GM12874 (cell line): ENCODE measurements at regions not wholly inside any gene's neighbourhood (a gene's known extent, or its start where the extent isn't known, plus 50 kb on each side); places are given as distances from the start of the nearest gene placed in this dataset.

Experiments used
- TF ChIP-seq, protein P1 (sequence below): IDR thresholded peaks from 2 replicates; pipeline ENCODE4 v1.5.1; 2011; ENCODE audit warnings: low read depth, mild to moderate bottlenecking, control low read depth, low read length, moderate library complexity; ENCODE audit not compliant: insufficient read depth

DNA sequence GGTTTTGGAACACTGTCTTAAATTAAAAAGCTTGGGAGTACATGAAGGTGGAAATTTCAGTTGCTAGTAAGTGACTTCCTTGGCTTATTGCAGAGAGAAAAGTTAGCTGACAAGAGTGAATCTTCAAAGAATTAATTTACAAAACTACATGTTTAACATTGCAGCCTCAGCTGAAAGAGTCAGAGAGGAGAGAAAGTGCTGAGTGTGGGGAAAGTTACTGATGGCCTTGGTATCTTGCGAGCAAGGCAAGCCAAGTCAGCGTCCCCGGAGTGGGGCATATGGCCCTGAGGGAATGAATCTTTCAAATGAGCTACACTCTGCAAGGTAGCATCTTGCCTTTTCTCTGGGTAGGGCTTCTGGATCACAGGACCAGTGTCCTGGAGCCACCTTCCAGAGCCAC lies 131.3 kb downstream of the LPIN1 start:
- TF ChIP-seq, protein P1, sequence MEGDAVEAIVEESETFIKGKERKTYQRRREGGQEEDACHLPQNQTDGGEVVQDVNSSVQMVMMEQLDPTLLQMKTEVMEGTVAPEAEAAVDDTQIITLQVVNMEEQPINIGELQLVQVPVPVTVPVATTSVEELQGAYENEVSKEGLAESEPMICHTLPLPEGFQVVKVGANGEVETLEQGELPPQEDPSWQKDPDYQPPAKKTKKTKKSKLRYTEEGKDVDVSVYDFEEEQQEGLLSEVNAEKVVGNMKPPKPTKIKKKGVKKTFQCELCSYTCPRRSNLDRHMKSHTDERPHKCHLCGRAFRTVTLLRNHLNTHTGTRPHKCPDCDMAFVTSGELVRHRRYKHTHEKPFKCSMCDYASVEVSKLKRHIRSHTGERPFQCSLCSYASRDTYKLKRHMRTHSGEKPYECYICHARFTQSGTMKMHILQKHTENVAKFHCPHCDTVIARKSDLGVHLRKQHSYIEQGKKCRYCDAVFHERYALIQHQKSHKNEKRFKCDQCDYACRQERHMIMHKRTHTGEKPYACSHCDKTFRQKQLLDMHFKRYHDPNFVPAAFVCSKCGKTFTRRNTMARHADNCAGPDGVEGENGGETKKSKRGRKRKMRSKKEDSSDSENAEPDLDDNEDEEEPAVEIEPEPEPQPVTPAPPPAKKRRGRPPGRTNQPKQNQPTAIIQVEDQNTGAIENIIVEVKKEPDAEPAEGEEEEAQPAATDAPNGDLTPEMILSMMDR: no peak

DNA sequence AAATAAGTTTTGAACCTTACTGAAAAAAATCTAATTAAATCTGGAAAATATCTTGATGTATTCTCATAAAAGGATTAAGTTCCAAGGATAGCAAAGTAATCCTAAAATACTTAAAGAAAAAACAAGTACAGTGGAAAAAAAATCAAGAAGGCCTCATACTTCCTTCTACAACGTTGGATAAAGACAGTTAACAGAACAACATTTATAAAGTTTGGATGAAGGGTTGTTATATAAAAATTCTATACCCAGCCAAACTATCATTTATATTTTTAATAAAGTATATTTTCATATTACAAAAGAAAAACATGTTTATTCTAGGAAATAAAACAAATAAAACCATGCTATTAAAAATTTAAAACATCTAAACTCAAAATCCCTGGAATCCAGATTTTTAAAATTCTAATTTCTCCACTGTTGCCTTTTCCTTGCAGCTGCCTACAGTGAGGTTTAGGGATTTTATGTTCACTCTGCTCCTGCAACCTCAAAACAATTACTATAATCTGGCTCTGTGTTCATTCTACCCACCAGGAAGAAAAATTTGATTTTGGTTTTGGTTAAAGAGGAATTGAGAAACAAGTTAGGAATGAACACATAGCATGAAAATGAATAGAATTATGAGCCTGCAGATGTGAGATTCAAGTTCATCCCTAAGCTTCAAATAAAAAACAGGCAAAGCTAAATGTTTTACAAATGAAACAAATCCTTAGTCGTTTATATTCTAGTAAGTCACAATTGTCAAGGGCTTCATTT lies 142.8 kb downstream of the LPIN1 start:
- TF ChIP-seq, protein P1: no peak

DNA sequence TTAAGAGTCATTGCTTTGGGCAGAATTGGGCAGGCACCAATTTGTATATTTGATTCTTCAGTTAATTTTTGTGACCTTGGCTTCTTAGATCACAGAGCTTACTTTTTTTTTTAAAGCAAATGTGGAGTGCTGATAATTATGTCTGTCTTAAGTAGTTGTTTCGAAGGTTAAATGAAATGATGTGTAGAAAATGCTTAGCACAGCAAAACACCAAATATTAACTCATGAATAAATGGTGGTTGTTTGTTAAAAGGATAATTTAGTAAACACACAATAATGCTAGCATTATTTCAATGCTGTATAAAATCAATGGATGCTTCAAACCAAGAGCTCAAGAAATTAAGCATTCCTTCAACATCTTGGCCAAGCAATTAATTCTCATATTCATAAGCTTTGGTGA lies 143.4 kb downstream of the LPIN1 start:
- TF ChIP-seq, protein P1: no peak

DNA sequence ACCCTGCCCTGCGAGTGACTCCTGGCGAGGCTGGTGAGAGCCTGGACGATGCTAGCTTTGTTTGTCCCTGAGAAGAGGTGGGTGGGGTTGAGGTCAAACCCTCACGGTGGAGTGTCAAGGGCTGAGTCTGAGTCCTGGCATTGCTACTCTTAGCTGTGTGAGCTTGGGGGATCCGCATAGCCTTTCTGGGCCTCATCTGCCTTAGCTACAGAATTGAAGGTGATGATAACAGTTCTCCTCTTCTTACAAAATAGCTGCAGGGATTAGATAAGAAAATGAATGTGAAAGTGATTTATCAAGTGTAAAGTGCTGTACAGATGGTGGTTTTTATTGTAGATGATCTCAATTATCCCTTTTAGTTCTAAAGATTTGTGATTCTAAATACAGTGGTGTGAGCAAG lies 144.6 kb downstream of the LPIN1 start:
- TF ChIP-seq, protein P1: no peak

DNA sequence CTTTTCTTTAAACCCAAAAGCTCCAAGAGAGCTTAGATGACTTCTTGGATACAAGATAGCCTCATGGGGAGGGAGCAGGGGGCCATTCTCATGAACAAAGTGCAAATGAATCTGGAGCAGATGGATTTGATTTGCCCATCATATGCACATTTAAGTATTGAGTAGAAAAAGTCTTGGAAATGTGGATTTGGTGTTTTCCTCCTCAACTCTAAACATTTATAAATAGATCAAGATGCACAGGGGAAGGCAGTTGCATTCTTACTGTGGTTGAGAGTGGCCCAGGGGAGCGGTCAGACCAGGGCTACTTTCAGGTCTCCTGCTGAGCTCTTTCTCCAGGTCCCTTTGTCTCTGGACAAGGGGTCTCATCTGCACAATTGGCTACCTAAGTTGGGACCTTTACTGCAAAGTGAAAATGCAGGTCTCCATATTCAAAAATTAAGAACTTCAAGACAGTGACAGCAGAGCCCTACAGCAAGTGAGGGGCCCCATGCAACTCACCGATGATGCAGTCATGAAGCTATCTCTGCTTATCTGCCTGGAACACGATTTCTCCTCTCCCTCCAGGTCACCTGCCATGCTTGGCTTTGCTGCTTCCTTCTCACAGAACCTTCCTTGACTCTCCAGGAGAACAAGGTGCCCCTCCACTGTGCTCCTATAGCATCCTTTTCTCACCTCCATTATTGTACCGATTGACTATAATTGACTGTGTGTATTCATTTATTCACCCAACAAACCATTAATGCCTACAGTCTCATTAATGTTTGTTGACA lies 145.4 kb downstream of the LPIN1 start:
- TF ChIP-seq, protein P1: no peak

DNA sequence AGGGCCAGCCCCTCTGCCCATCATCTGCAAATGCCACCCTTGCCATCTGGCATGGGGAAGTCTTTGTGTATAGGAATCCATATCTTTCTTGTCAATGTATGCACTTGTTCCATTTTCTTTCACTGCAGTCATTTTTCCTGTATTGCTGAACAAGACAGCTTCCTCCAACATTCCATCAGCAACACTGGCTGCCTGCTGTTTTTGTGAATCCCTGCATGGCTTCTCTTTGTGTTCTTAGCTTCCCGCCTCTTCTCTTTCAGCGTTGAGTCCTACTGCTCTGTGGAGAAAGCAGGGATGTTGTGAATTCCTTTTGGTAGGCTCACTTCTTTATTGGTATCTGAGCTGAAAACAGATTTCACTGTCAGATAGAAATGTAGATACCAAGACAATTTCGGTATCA lies 150.0 kb downstream of the LPIN1 start:
- TF ChIP-seq, protein P1: no peak

DNA sequence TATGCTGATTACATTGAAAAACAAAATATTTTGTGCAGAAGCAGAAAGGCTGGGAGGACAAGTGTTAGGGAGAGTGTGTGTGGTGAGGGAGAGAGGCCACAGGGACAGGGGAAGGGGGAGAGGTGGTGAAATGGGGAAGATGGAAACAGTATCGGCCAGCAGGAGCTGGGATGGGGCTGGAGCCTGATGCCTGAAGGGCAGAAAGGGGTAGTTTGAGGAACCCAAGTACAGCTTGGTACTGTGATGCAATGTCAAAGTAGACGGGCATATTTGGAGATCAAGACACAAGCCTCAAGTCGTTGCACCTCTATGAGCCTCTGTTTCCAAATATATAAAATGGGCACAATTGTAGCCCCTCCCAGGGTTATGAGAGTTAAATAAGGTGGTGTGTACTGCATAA lies 152.1 kb downstream of the LPIN1 start:
- TF ChIP-seq, protein P1: no peak
